Gastroesophageal sphincter (tissue), 3 donors: ENCODE measurements at regions not wholly inside any gene's neighbourhood (a gene's known extent, or its start where the extent isn't known, plus 50 kb on each side); places are given as distances from the start of the nearest gene placed in this dataset.

Experiments used
- POLR2AphosphoS5 ChIP-seq: sonication (generic); formaldehyde crosslinking; IDR thresholded peaks from one replicate; pipeline ENCODE4 v1.6.1; 2017; ENCODE audit warnings: antibody characterized with exemption
- TF ChIP-seq, protein P1 (sequence below), 4 experiments: fragments of 200-600 bp in 2 of 4; fragments of 450-650 bp in 2 of 4; sonication (generic) in 1 of 4; IDR thresholded peaks; one replicate each; pipeline ENCODE4 v1.5.1; 2017 to 2019; ENCODE audit warnings: antibody characterized with exemption in 4 of 4, mild to moderate bottlenecking in 2 of 4, moderate library complexity in 2 of 4

DNA sequence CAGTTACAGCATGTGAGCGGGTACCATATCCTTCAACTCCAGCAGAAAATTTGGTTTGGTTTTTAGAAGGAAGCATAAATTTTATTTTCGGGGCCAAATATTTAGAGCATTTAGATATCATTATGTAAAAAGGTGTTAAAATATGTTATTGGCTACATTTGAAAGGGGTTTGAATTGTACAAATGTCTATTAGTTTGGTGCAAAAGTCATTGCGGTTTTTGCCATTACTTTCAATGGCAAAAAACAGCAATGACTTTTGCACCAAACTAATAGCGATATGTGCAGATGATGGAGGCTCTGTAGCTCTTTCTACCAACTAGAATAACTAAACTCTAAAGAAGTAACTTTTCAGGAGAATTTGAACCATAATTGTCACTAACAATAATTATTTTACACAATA lies 1666.2 kb upstream of the SLC39A10 start:
- TF ChIP-seq, protein P1, sequence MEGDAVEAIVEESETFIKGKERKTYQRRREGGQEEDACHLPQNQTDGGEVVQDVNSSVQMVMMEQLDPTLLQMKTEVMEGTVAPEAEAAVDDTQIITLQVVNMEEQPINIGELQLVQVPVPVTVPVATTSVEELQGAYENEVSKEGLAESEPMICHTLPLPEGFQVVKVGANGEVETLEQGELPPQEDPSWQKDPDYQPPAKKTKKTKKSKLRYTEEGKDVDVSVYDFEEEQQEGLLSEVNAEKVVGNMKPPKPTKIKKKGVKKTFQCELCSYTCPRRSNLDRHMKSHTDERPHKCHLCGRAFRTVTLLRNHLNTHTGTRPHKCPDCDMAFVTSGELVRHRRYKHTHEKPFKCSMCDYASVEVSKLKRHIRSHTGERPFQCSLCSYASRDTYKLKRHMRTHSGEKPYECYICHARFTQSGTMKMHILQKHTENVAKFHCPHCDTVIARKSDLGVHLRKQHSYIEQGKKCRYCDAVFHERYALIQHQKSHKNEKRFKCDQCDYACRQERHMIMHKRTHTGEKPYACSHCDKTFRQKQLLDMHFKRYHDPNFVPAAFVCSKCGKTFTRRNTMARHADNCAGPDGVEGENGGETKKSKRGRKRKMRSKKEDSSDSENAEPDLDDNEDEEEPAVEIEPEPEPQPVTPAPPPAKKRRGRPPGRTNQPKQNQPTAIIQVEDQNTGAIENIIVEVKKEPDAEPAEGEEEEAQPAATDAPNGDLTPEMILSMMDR (IDR thresholded peaks at IDR 0.05) = no peak
- no peak for TF ChIP-seq POLR2AphosphoS5
